C4-2B (cell line): ENCODE measurements at regions not wholly inside any gene's neighbourhood (a gene's known extent, or its start where the extent isn't known, plus 50 kb on each side); places are given as distances from the start of the nearest gene placed in this dataset.

ENCODE experiments used
- ZFX ChIP-seq: fragments of 450-650 bp; IDR thresholded peaks from 2 replicates; pipeline ENCODE4 v1.6.1; 2017
- TF ChIP-seq, protein P1 (sequence below): fragments of 450-650 bp; conservative IDR thresholded peaks from 2 replicates; pipeline ENCODE4 v1.5.1; 2017; ENCODE audit warnings: mild to moderate bottlenecking

DNA sequence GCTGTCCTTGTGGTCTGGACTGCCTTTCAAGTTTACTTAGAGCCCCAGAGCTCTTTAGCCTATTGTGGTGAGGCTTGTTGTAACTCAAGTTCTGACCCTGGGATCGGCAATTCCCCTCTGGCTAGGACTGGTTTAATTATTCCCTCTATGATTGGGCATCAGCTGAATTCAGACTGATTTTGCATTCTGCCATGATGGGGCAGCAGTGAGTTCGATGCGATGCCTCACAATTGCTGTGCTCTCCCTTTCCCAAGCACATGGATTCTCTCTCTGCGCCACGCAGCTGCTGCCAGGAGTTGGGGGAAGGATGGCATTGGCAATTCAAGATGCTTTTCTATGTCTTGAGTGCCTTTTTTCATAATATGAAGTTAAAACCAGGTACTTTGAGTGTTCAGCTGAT lies 327.8 kb upstream of the CXorf51B start:
- TF ChIP-seq, protein P1, sequence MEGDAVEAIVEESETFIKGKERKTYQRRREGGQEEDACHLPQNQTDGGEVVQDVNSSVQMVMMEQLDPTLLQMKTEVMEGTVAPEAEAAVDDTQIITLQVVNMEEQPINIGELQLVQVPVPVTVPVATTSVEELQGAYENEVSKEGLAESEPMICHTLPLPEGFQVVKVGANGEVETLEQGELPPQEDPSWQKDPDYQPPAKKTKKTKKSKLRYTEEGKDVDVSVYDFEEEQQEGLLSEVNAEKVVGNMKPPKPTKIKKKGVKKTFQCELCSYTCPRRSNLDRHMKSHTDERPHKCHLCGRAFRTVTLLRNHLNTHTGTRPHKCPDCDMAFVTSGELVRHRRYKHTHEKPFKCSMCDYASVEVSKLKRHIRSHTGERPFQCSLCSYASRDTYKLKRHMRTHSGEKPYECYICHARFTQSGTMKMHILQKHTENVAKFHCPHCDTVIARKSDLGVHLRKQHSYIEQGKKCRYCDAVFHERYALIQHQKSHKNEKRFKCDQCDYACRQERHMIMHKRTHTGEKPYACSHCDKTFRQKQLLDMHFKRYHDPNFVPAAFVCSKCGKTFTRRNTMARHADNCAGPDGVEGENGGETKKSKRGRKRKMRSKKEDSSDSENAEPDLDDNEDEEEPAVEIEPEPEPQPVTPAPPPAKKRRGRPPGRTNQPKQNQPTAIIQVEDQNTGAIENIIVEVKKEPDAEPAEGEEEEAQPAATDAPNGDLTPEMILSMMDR = peak; percentile 33
- TF ChIP-seq ZFX = no peak
